GM12878 (cell line): ENCODE measurements at regions not wholly inside any gene's neighbourhood (a gene's known extent, or its start where the extent isn't known, plus 50 kb on each side); places are given as distances from the start of the nearest gene placed in this dataset.

Experiments used
- ATAC-seq: fragments of 200-7000 bp; cut with Tn5 transposase; 3 replicates; pipeline ENCODE4 v1.9.1; 2020; ENCODE audit warnings: mild to moderate bottlenecking, moderate library complexity
- BruUV-seq: library from RNA; stranded (reverse); fragments of 400-500 nt; replicated peaks from 2 replicates; lab custom pipeline; 2021; lab: Mats Ljungman, UMichigan
- CTCF ChIA-PET: fragments of 300-600 bp; sonication (Branson Sonifier 250); formaldehyde crosslinking; extraction: SDS; loops from one replicate; lab custom pipeline; 2021; ENCODE audit warnings: inconsistent platforms; lab: Yijun Ruan, JAX
- POLR2A ChIA-PET: fragments of 350-600 bp; formaldehyde crosslinking; extraction: SDS; loops from one replicate; lab custom pipeline; 2021; ENCODE audit warnings: inconsistent platforms; lab: Charles Lee
- RAD21 ChIA-PET: fragments of 300-600 bp; sonication (Branson Sonifier 250); formaldehyde crosslinking; loops from one replicate; lab custom pipeline; 2023; ENCODE audit warnings: antibody characterized with exemption; ENCODE audit not compliant: unreplicated experiment; lab: Charles Lee
- SMC1A ChIA-PET: fragments of 300-600 bp; sonication (Branson Sonifier 250); formaldehyde crosslinking; loops from one replicate; lab custom pipeline; 2023; ENCODE audit not compliant: unreplicated experiment, uncharacterized antibody; lab: Charles Lee
- DNase-seq: peaks from one replicate; pipeline ENCODE4 v3.0.0-alpha.2; 2011; ENCODE audit warnings: low read depth, low spot score
- FAIRE-seq: peaks from 3 replicates; lab custom pipeline; 2011; peaks lifted over from hg19 to GRCh38; lab: Jason Lieb, UNC
- H2AFZ ChIP-seq: 2 replicates; pipeline ENCODE4 v1.6.0; 2011; ENCODE audit warnings: low read depth, low read length, control low read depth; ENCODE audit not compliant: control insufficient read depth
- H3K27ac ChIP-seq: 2 replicates; pipeline ENCODE4 v1.5.1; 2011; ENCODE audit warnings: control low read depth; ENCODE audit not compliant: control insufficient read depth, insufficient read depth
- H3K27me3 ChIP-seq, 2 experiments: replicated peaks in 1 of 2; 2 replicates each; pipeline versions ENCODE4 v1.6.0 to v1.6.1; 2011; ENCODE audit warnings: low read length in 1 of 2; ENCODE audit not compliant: control insufficient read depth in 2 of 2, insufficient read depth in 2 of 2
- H3K36me3 ChIP-seq, 2 experiments: 2 replicates each; pipeline ENCODE4 v1.5.1; 2011; ENCODE audit warnings: low read length in 1 of 2; ENCODE audit not compliant: control insufficient read depth in 2 of 2, insufficient read depth in 2 of 2
- H3K4me1 ChIP-seq: 2 replicates; pipeline ENCODE4 v1.6.1; 2011; ENCODE audit warnings: mild to moderate bottlenecking, low read length, moderate library complexity, mixed read lengths; ENCODE audit not compliant: control insufficient read depth, insufficient read depth
- H3K4me2 ChIP-seq: 2 replicates; pipeline ENCODE4 v1.6.0; 2011; ENCODE audit warnings: control low read depth; ENCODE audit not compliant: control insufficient read depth, insufficient read depth
- H3K4me3 ChIP-seq: fragments of 200-600 bp; sonication (generic); 2 replicates; pipeline ENCODE4 v1.5.1; 2016
- H3K79me2 ChIP-seq: 2 replicates; pipeline ENCODE4 v1.6.0; 2011; ENCODE audit warnings: low read length; ENCODE audit not compliant: control insufficient read depth, insufficient read depth
- H3K9ac ChIP-seq: 2 replicates; pipeline ENCODE4 v1.8.0; 2011; ENCODE audit warnings: low read length, control low read depth, mixed read lengths; ENCODE audit not compliant: control insufficient read depth, insufficient read depth
- H3K9me3 ChIP-seq: replicated peaks from 3 replicates; pipeline ENCODE4 v1.5.1; 2011; ENCODE audit warnings: mild to moderate bottlenecking, low read length; ENCODE audit not compliant: control insufficient read depth, insufficient read depth
- H4K20me1 ChIP-seq: 2 replicates; pipeline ENCODE4 v1.6.0; 2011; ENCODE audit not compliant: control insufficient read depth, insufficient read depth
- CREB1 ChIP-seq: IDR thresholded peaks from 2 replicates; pipeline ENCODE4 v1.6.1; 2012; ENCODE audit warnings: low read depth, mild to moderate bottlenecking, inconsistent platforms
- DPF2 ChIP-seq: fragments of 450-650 bp; IDR thresholded peaks from 2 replicates; pipeline ENCODE4 v1.6.1; 2017; ENCODE audit warnings: mild to moderate bottlenecking
- ETV6 ChIP-seq, 2 experiments: fragments of 450-650 bp in 1 of 2; IDR thresholded peaks in 1 of 2; conservative IDR thresholded peaks in 1 of 2; 2 replicates each; pipeline ENCODE4 v1.6.1; 2014; ENCODE audit warnings: antibody characterized with exemption in 1 of 2, borderline replicate concordance in 1 of 2, low read depth in 1 of 2, mild to moderate bottlenecking in 1 of 2, moderate library complexity in 1 of 2
- GATAD2B ChIP-seq: fragments of 450-650 bp; conservative IDR thresholded peaks from 2 replicates; pipeline ENCODE4 v1.6.1; 2017; ENCODE audit warnings: low read depth, mild to moderate bottlenecking, moderate library complexity
- JUND ChIP-seq: IDR thresholded peaks from 2 replicates; pipeline ENCODE4 v1.6.1; 2012; ENCODE audit warnings: low read depth, mild to moderate bottlenecking, low read length, improper control_type of control experiment, moderate library complexity
- KLF5 ChIP-seq: fragments of 450-650 bp; IDR thresholded peaks from 2 replicates; pipeline ENCODE4 v1.6.1; 2014; ENCODE audit warnings: mild to moderate bottlenecking; ENCODE audit not compliant: partially characterized antibody
- MTA2 ChIP-seq: fragments of 450-650 bp; IDR thresholded peaks from 2 replicates; pipeline ENCODE4 v1.6.1; 2016; ENCODE audit warnings: low read depth, mild to moderate bottlenecking, moderate library complexity
- MTA3 ChIP-seq: IDR thresholded peaks from 2 replicates; pipeline ENCODE4 v1.6.1; 2012; ENCODE audit warnings: low read length, inconsistent platforms, borderline replicate concordance
- NFIC ChIP-seq: IDR thresholded peaks from 2 replicates; pipeline ENCODE4 v1.6.1; 2012; ENCODE audit warnings: low read depth, mild to moderate bottlenecking, inconsistent platforms, low read length, moderate library complexity
- NR2C1 ChIP-seq: fragments of 450-650 bp; IDR thresholded peaks from 2 replicates; pipeline ENCODE4 v1.6.1; 2017; ENCODE audit warnings: antibody characterized with exemption, mild to moderate bottlenecking, moderate library complexity
- RAD51 ChIP-seq: fragments of 450-650 bp; IDR thresholded peaks from 2 replicates; pipeline ENCODE4 v1.6.1; 2016; ENCODE audit warnings: moderate library complexity, mild to moderate bottlenecking, inconsistent platforms
- SMARCA5 ChIP-seq: fragments of 450-650 bp; IDR thresholded peaks from 2 replicates; pipeline ENCODE4 v1.6.1; 2017; ENCODE audit warnings: mild to moderate bottlenecking
- STAT1 ChIP-seq: fragments of 450-650 bp; conservative IDR thresholded peaks from 2 replicates; pipeline ENCODE4 v1.6.1; 2014; ENCODE audit warnings: antibody characterized with exemption, mild to moderate bottlenecking
- TCF7 ChIP-seq: IDR thresholded peaks from 2 replicates; pipeline ENCODE4 v1.6.1; 2014; ENCODE audit warnings: antibody characterized with exemption, borderline replicate concordance
- ZBTB33 ChIP-seq: fragments of 450-650 bp; IDR thresholded peaks from 2 replicates; pipeline ENCODE4 v1.6.1; 2017; ENCODE audit warnings: mild to moderate bottlenecking
- ZNF217 ChIP-seq: fragments of 450-650 bp; IDR thresholded peaks from 2 replicates; pipeline ENCODE4 v1.6.1; 2017; ENCODE audit warnings: antibody characterized with exemption, mild to moderate bottlenecking
- ZNF24 ChIP-seq: fragments of 450-650 bp; IDR thresholded peaks from 2 replicates; pipeline ENCODE4 v1.6.1; 2017; ENCODE audit warnings: antibody characterized with exemption, mild to moderate bottlenecking
- WGBS: methylation state at CpG from one replicate; pipeline ENCODE4 v1.1.6; 2016; ENCODE audit warnings: low lambda C conversion rate; ENCODE audit not compliant: insufficient replicate concordance, insufficient coverage; ENCODE audit errors: missing lambda C conversion rate; 5-methylcytosine and 5-hydroxymethylcytosine counted together
- in situ Hi-C: fragments of 300-500 bp; cut with MboI; formaldehyde crosslinking; loops from 9 replicates; pipeline ENCODE4 v1.14.3; 2018; ENCODE audit warnings: mixed read lengths
- intact Hi-C: fragments of 100-400 bp; cut with micrococcal nuclease; formaldehyde crosslinking; loops from one replicate; pipeline ENCODE4 v1.14.2; 2022; ENCODE audit not compliant: unreplicated experiment
- TF ChIP-seq, protein P1 (sequence below): fragments of 450-650 bp; IDR thresholded peaks from 2 replicates; pipeline ENCODE4 v1.6.1; 2017; ENCODE audit warnings: borderline replicate concordance
- TF ChIP-seq, protein P2 (sequence below): fragments of 450-650 bp; formaldehyde crosslinking; IDR thresholded peaks from 2 replicates; pipeline ENCODE4 v1.5.0; 2022; ENCODE audit warnings: mild to moderate bottlenecking, missing genetic modification characterization
- TF ChIP-seq, protein P3 (sequence below): IDR thresholded peaks from 2 replicates; pipeline ENCODE4 v1.6.1; 2011; ENCODE audit warnings: low read depth, low read length, improper control_type of control experiment, borderline replicate concordance

- 49% methylated on average over 12 of the region's 12 CpGs for WGBS
- DNase-seq (no peak), ATAC-seq (no peak), FAIRE-seq (peak; percentile 18)
- BruUV-seq = no TSS peak
- no peaks in the 10 kb centered on the region; the same call in 2 of the 3 replicates for H3K9me3 ChIP-seq
- intact Hi-C loops = no loop called here
- RAD21 ChIA-PET = no interaction called here
- H2AFZ ChIP-seq = no peak overlapping the region
- H3K36me3 ChIP-seq = no peaks in the 10 kb centered on the region
- H3K27me3 ChIP-seq = peaks cover 1 to 3% of the 10 kb centered on the region in 2 experiments; a peak in 2 of 4 replicates
- no peak overlapping the region for H3K9ac ChIP-seq
- CTCF ChIA-PET = no interaction called here
- H3K79me2 ChIP-seq = no peaks in the 10 kb centered on the region
- TF ChIP-seq ZNF24 (no peak), ZBTB33 (no peak), JUND (no peak), MTA3 (no peak), RAD51 (no peak), ETV6 (conservative IDR thresholded peaks at IDR 0.05 in 1 of 2, IDR thresholded peaks at IDR 0.05 in 1 of 2; ENCODE audit: borderline replicate concordance in 1 of 2, low read depth in 1 of 2) (no peak), DPF2 (no peak), NR2C1 (no peak), TCF7 (no peak), ZNF217 (no peak), STAT1 (no peak), NFIC (no peak), CREB1 (no peak), MTA2 (no peak), SMARCA5 (no peak), GATAD2B (no peak), KLF5 (no peak)
- TF ChIP-seq, protein P1, sequence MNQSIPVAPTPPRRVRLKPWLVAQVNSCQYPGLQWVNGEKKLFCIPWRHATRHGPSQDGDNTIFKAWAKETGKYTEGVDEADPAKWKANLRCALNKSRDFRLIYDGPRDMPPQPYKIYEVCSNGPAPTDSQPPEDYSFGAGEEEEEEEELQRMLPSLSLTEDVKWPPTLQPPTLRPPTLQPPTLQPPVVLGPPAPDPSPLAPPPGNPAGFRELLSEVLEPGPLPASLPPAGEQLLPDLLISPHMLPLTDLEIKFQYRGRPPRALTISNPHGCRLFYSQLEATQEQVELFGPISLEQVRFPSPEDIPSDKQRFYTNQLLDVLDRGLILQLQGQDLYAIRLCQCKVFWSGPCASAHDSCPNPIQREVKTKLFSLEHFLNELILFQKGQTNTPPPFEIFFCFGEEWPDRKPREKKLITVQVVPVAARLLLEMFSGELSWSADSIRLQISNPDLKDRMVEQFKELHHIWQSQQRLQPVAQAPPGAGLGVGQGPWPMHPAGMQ = no peak
- TF ChIP-seq, protein P2, sequence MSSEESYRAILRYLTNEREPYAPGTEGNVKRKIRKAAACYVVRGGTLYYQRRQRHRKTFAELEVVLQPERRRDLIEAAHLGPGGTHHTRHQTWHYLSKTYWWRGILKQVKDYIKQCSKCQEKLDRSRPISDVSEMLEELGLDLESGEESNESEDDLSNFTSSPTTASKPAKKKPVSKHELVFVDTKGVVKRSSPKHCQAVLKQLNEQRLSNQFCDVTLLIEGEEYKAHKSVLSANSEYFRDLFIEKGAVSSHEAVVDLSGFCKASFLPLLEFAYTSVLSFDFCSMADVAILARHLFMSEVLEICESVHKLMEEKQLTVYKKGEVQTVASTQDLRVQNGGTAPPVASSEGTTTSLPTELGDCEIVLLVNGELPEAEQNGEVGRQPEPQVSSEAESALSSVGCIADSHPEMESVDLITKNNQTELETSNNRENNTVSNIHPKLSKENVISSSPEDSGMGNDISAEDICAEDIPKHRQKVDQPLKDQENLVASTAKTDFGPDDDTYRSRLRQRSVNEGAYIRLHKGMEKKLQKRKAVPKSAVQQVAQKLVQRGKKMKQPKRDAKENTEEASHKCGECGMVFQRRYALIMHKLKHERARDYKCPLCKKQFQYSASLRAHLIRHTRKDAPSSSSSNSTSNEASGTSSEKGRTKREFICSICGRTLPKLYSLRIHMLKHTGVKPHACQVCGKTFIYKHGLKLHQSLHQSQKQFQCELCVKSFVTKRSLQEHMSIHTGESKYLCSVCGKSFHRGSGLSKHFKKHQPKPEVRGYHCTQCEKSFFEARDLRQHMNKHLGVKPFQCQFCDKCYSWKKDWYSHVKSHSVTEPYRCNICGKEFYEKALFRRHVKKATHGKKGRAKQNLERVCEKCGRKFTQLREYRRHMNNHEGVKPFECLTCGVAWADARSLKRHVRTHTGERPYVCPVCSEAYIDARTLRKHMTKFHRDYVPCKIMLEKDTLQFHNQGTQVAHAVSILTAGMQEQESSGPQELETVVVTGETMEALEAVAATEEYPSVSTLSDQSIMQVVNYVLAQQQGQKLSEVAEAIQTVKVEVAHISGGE (CRISPR knock-in tag) = no peak
- TF ChIP-seq, protein P3, sequence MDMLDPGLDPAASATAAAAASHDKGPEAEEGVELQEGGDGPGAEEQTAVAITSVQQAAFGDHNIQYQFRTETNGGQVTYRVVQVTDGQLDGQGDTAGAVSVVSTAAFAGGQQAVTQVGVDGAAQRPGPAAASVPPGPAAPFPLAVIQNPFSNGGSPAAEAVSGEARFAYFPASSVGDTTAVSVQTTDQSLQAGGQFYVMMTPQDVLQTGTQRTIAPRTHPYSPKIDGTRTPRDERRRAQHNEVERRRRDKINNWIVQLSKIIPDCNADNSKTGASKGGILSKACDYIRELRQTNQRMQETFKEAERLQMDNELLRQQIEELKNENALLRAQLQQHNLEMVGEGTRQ = no peak
- TF ChIP-seq, all 136 proteins: peak for 0
- Histone ChIP-seq H3K4me2 (no peak overlapping the region), H3K4me3 (no peak overlapping the region), H3K27ac (no peak overlapping the region), H3K4me1 (no peaks in the 10 kb centered on the region), H4K20me1 (no peaks in the 10 kb centered on the region)
- in situ Hi-C loops = no loop called here
- ChIA-PET SMC1A (no interaction called here), POLR2A (no interaction called here)
Observed at GRCh38 chr3:11903047-11903446, 56.4 kb upstream of the TAMM41 start.
